ENCODE measurements at regions not wholly inside any gene's neighbourhood (a gene's known extent, or its start where the extent isn't known, plus 50 kb on each side); places are given as distances from the start of the nearest gene placed in this dataset.

DNA sequence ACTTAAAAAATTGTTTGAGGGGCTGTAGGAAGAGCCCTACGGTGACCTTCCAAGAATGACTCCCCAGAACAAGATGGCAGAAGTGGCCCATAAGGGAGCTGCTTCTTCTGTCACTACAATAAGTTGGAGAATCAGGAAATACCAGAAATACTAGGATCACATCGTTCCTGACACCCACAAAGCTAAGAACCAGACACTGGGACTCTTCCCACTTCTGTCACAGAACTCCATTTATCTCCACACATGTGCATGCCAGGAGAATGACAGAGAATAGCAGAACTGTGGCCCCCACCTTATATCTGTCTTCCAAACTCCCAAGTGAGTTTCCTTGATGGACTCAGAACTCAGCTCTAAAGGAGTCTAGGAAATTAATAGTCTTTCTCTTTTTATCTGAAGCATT lies 54.6 kb upstream of the UBR2 start:
- Histone ChIP-seq H3K27me3 (no peaks in the 10 kb centered on the region), H3K36me3 (no peaks in the 10 kb centered on the region), H3K4me3 (no peak overlapping the region), H3K9me3 (no peaks in the 10 kb centered on the region), H3K27ac (no peak overlapping the region), H3K4me1 (no peaks in the 10 kb centered on the region)
- intact Hi-C loops (cut with DNase I; ENCODE audit: low total_unique reads): no loop called here
- TF ChIP-seq POLR2A (IDR thresholded peaks at IDR 0.05) (no peak), EP300 (IDR thresholded peaks at IDR 0.05) (no peak), POLR2AphosphoS5 (IDR thresholded peaks at IDR 0.05) (no peak)
- TF ChIP-seq, protein P1, sequence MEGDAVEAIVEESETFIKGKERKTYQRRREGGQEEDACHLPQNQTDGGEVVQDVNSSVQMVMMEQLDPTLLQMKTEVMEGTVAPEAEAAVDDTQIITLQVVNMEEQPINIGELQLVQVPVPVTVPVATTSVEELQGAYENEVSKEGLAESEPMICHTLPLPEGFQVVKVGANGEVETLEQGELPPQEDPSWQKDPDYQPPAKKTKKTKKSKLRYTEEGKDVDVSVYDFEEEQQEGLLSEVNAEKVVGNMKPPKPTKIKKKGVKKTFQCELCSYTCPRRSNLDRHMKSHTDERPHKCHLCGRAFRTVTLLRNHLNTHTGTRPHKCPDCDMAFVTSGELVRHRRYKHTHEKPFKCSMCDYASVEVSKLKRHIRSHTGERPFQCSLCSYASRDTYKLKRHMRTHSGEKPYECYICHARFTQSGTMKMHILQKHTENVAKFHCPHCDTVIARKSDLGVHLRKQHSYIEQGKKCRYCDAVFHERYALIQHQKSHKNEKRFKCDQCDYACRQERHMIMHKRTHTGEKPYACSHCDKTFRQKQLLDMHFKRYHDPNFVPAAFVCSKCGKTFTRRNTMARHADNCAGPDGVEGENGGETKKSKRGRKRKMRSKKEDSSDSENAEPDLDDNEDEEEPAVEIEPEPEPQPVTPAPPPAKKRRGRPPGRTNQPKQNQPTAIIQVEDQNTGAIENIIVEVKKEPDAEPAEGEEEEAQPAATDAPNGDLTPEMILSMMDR (IDR thresholded peaks at IDR 0.05): no peak
- no peak for DNase-seq
- WGBS, 5 donors: 74 to 88% (median 78%) methylated on average over 2 of the region's 2 CpGs

DNA sequence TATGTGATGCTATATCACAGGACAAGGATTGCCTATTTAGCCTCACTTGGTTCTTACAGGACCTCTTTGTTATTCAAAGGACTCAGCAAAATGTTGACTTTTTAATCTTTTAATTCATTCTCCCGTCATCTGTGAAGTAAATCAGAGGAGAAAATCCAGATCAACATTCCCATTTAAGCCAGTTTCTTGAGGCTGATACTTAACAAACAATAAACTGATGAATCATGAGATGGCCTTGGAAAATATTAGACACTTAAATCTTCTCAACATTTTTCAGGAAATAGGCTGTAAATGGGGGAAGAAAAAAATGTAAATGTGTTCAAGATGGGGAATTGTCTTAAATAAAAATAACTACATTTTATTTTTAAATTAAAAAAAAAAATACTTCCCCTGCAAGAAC lies 55.9 kb upstream of the UBR2 start:
- DNase-seq: peak in 1 of 2 donors; percentile 23
- Histone ChIP-seq H3K36me3 (no peaks in the 10 kb centered on the region), H3K4me3 (no peak overlapping the region), H3K4me1 (no peaks in the 10 kb centered on the region), H3K9me3 (no peaks in the 10 kb centered on the region), H3K27me3 (no peaks in the 10 kb centered on the region), H3K27ac (peak overlapping the region in 1 of 5 donors; percentile 16)
- no peak for TF ChIP-seq POLR2A (IDR thresholded peaks at IDR 0.05)
- TF ChIP-seq, protein P1 (IDR thresholded peaks at IDR 0.05): no peak
- TF ChIP-seq POLR2AphosphoS5 (IDR thresholded peaks at IDR 0.05): no peak
- no peak for TF ChIP-seq EP300 (IDR thresholded peaks at IDR 0.05)
- intact Hi-C loops (cut with DNase I; ENCODE audit: low total_unique reads): no loop called here
- WGBS, 5 donors: 50 to 72% (median 61%) methylated on average over 1 of the region's 1 CpG

DNA sequence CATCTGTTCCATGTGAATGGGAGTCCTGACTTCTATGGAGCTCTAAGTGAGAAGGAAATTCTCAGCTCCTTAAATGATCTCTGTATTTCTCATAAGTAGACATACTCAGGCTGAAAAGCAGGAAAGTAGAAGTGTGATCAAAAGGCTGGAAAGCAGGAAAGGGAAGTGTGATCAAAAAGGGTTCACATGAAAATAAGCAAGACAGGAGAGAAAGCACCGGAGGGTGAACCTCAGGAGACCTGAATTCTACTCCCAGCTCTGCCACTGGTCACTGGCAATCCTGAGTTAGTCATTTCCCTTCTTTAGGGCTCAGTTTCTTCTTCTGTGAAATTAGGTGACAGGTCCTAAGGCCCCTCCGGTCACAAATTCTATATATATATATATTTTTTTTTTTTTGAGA lies 55.5 kb upstream of the TRERF1 start:
- Histone ChIP-seq H3K9me3 (no peaks in the 10 kb centered on the region), H3K27me3 (no peaks in the 10 kb centered on the region), H3K27ac (peak overlapping the region in 1 of 5 donors; percentile 16), H3K4me1 (no peaks in the 10 kb centered on the region), H3K36me3 (no peaks in the 10 kb centered on the region), H3K4me3 (no peak overlapping the region)
- WGBS, 5 donors: 47 to 75% (median 52%) methylated on average over 2 of the region's 2 CpGs
- DNase-seq: no peak
- intact Hi-C loops (cut with DNase I; ENCODE audit: low total_unique reads): no loop called here
- TF ChIP-seq POLR2AphosphoS5 (IDR thresholded peaks at IDR 0.05) (no peak), EP300 (IDR thresholded peaks at IDR 0.05) (no peak), POLR2A (IDR thresholded peaks at IDR 0.05) (no peak)
- TF ChIP-seq, protein P1 (IDR thresholded peaks at IDR 0.05): no peak

DNA sequence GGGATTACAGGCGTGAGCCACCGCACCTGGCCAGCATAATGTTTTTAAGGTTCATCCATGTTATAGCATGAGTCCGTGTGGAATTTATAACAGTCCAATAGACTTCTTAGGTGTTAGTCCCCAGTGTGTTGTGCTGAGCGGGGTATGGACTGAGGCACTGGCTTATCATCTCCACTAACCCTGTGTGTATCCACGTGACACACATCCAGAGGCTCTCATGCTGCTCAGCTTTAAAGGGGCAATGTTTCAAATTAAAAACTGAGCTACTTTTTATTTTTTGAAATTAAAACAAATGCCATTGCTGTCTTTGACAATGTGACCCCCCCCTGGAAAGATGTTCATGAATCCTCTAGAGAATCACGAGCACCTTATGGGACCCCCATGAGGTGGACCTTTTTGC lies 54.3 kb upstream of the TRERF1 start:
- Histone ChIP-seq H3K4me3 (no peak overlapping the region), H3K9me3 (no peaks in the 10 kb centered on the region), H3K27me3 (no peaks in the 10 kb centered on the region), H3K36me3 (no peaks in the 10 kb centered on the region), H3K4me1 (no peaks in the 10 kb centered on the region), H3K27ac (no peak overlapping the region)
- no peak for TF ChIP-seq EP300 (IDR thresholded peaks at IDR 0.05)
- TF ChIP-seq POLR2AphosphoS5 (IDR thresholded peaks at IDR 0.05): no peak
- TF ChIP-seq, protein P1 (IDR thresholded peaks at IDR 0.05): no peak
- no peak for TF ChIP-seq POLR2A (IDR thresholded peaks at IDR 0.05)
- DNase-seq: no peak
- intact Hi-C loops (cut with DNase I; ENCODE audit: low total_unique reads): no loop called here
- WGBS, 5 donors: 80 to 85% (median 82%) methylated on average over 6 of the region's 6 CpGs

All from stomach (tissue), 8 donors.